GM12878 (cell line): ENCODE measurements at regions not wholly inside any gene's neighbourhood (a gene's known extent, or its start where the extent isn't known, plus 50 kb on each side); places are given as distances from the start of the nearest gene placed in this dataset.

Experiments
- ATAC-seq: fragments of 200-7000 bp; cut with Tn5 transposase; 3 replicates; pipeline ENCODE4 v1.9.1; 2020; ENCODE audit warnings: mild to moderate bottlenecking, moderate library complexity
- BruUV-seq: library from RNA; stranded (reverse); fragments of 400-500 nt; replicated peaks from 2 replicates; lab custom pipeline; 2021; lab: Mats Ljungman, UMichigan
- CTCF ChIA-PET: fragments of 300-600 bp; sonication (Branson Sonifier 250); formaldehyde crosslinking; extraction: SDS; loops from one replicate; lab custom pipeline; 2021; ENCODE audit warnings: inconsistent platforms; lab: Yijun Ruan, JAX
- POLR2A ChIA-PET: fragments of 350-600 bp; formaldehyde crosslinking; extraction: SDS; loops from one replicate; lab custom pipeline; 2021; ENCODE audit warnings: inconsistent platforms; lab: Charles Lee
- RAD21 ChIA-PET: fragments of 300-600 bp; sonication (Branson Sonifier 250); formaldehyde crosslinking; loops from one replicate; lab custom pipeline; 2023; ENCODE audit warnings: antibody characterized with exemption; ENCODE audit not compliant: unreplicated experiment; lab: Charles Lee
- SMC1A ChIA-PET: fragments of 300-600 bp; sonication (Branson Sonifier 250); formaldehyde crosslinking; loops from one replicate; lab custom pipeline; 2023; ENCODE audit not compliant: unreplicated experiment, uncharacterized antibody; lab: Charles Lee
- DNase-seq: peaks from one replicate; pipeline ENCODE4 v3.0.0-alpha.2; 2011; ENCODE audit warnings: low read depth, low spot score
- FAIRE-seq: peaks from 3 replicates; lab custom pipeline; 2011; peaks lifted over from hg19 to GRCh38; lab: Jason Lieb, UNC
- H2AFZ ChIP-seq: 2 replicates; pipeline ENCODE4 v1.6.0; 2011; ENCODE audit warnings: low read depth, low read length, control low read depth; ENCODE audit not compliant: control insufficient read depth
- H3K27ac ChIP-seq: 2 replicates; pipeline ENCODE4 v1.5.1; 2011; ENCODE audit warnings: control low read depth; ENCODE audit not compliant: control insufficient read depth, insufficient read depth
- H3K27me3 ChIP-seq, 2 experiments: replicated peaks in 1 of 2; 2 replicates each; pipeline versions ENCODE4 v1.6.0 to v1.6.1; 2011; ENCODE audit warnings: low read length in 1 of 2; ENCODE audit not compliant: control insufficient read depth in 2 of 2, insufficient read depth in 2 of 2
- H3K36me3 ChIP-seq, 2 experiments: 2 replicates each; pipeline ENCODE4 v1.5.1; 2011; ENCODE audit warnings: low read length in 1 of 2; ENCODE audit not compliant: control insufficient read depth in 2 of 2, insufficient read depth in 2 of 2
- H3K4me1 ChIP-seq: 2 replicates; pipeline ENCODE4 v1.6.1; 2011; ENCODE audit warnings: mild to moderate bottlenecking, low read length, moderate library complexity, mixed read lengths; ENCODE audit not compliant: control insufficient read depth, insufficient read depth
- H3K4me2 ChIP-seq: 2 replicates; pipeline ENCODE4 v1.6.0; 2011; ENCODE audit warnings: control low read depth; ENCODE audit not compliant: control insufficient read depth, insufficient read depth
- H3K4me3 ChIP-seq: fragments of 200-600 bp; sonication (generic); 2 replicates; pipeline ENCODE4 v1.5.1; 2016
- H3K79me2 ChIP-seq: 2 replicates; pipeline ENCODE4 v1.6.0; 2011; ENCODE audit warnings: low read length; ENCODE audit not compliant: control insufficient read depth, insufficient read depth
- H3K9ac ChIP-seq: 2 replicates; pipeline ENCODE4 v1.8.0; 2011; ENCODE audit warnings: low read length, control low read depth, mixed read lengths; ENCODE audit not compliant: control insufficient read depth, insufficient read depth
- H3K9me3 ChIP-seq: replicated peaks from 3 replicates; pipeline ENCODE4 v1.5.1; 2011; ENCODE audit warnings: mild to moderate bottlenecking, low read length; ENCODE audit not compliant: control insufficient read depth, insufficient read depth
- H4K20me1 ChIP-seq: 2 replicates; pipeline ENCODE4 v1.6.0; 2011; ENCODE audit not compliant: control insufficient read depth, insufficient read depth
- ASH2L ChIP-seq: fragments of 300-600, 200-600 bp; sonication (generic); IDR thresholded peaks from 2 replicates; pipeline ENCODE4 v1.6.1; 2017; ENCODE audit warnings: low read depth, mild to moderate bottlenecking, borderline replicate concordance
- ATF7 ChIP-seq: fragments of 450-650 bp; IDR thresholded peaks from 2 replicates; pipeline ENCODE4 v1.6.1; 2016; ENCODE audit warnings: low read depth, mild to moderate bottlenecking
- BACH1 ChIP-seq: fragments of 450-650 bp; IDR thresholded peaks from 2 replicates; pipeline ENCODE4 v1.6.1; 2017; ENCODE audit warnings: mild to moderate bottlenecking, borderline replicate concordance
- CREM ChIP-seq: IDR thresholded peaks from 2 replicates; pipeline ENCODE4 v1.6.1; 2014; ENCODE audit warnings: antibody characterized with exemption, low read depth
- PML ChIP-seq: IDR thresholded peaks from 2 replicates; pipeline ENCODE4 v1.6.1; 2012; ENCODE audit warnings: low read length, inconsistent platforms
- SMAD1 ChIP-seq: fragments of 450-650 bp; IDR thresholded peaks from 2 replicates; pipeline ENCODE4 v1.6.1; 2018; ENCODE audit warnings: mild to moderate bottlenecking, low read depth; ENCODE audit not compliant: partially characterized antibody
- YBX1 ChIP-seq: fragments of 450-650 bp; IDR thresholded peaks from 2 replicates; pipeline ENCODE4 v1.6.1; 2016; ENCODE audit warnings: antibody characterized with exemption
- ZNF207 ChIP-seq: fragments of 450-650 bp; IDR thresholded peaks from 2 replicates; pipeline ENCODE4 v1.6.1; 2014; ENCODE audit warnings: antibody characterized with exemption, mild to moderate bottlenecking, borderline replicate concordance
- WGBS: methylation state at CpG from one replicate; pipeline ENCODE4 v1.1.6; 2016; ENCODE audit warnings: low lambda C conversion rate; ENCODE audit not compliant: insufficient replicate concordance, insufficient coverage; ENCODE audit errors: missing lambda C conversion rate; 5-methylcytosine and 5-hydroxymethylcytosine counted together
- in situ Hi-C: fragments of 300-500 bp; cut with MboI; formaldehyde crosslinking; loops from 9 replicates; pipeline ENCODE4 v1.14.3; 2018; ENCODE audit warnings: mixed read lengths
- intact Hi-C: fragments of 100-400 bp; cut with micrococcal nuclease; formaldehyde crosslinking; loops from one replicate; pipeline ENCODE4 v1.14.2; 2022; ENCODE audit not compliant: unreplicated experiment
- TF ChIP-seq, protein P1 (sequence below): fragments of 450-650 bp; IDR thresholded peaks from 2 replicates; pipeline ENCODE4 v1.6.1; 2018; ENCODE audit warnings: mild to moderate bottlenecking, low read depth, moderate library complexity; ENCODE audit not compliant: partially characterized antibody
- TF ChIP-seq, protein P2 (sequence below): IDR thresholded peaks from 2 replicates; pipeline ENCODE4 v1.6.1; 2011; ENCODE audit warnings: borderline replicate concordance, low read depth, mild to moderate bottlenecking, moderate library complexity, low read length; ENCODE audit not compliant: insufficient read depth, poor library complexity, severe bottlenecking
- TF ChIP-seq, protein P3 (sequence below): fragments of 450-650 bp; conservative IDR thresholded peaks from 2 replicates; pipeline ENCODE4 v1.6.1; 2017; ENCODE audit warnings: mild to moderate bottlenecking, moderate library complexity

DNA sequence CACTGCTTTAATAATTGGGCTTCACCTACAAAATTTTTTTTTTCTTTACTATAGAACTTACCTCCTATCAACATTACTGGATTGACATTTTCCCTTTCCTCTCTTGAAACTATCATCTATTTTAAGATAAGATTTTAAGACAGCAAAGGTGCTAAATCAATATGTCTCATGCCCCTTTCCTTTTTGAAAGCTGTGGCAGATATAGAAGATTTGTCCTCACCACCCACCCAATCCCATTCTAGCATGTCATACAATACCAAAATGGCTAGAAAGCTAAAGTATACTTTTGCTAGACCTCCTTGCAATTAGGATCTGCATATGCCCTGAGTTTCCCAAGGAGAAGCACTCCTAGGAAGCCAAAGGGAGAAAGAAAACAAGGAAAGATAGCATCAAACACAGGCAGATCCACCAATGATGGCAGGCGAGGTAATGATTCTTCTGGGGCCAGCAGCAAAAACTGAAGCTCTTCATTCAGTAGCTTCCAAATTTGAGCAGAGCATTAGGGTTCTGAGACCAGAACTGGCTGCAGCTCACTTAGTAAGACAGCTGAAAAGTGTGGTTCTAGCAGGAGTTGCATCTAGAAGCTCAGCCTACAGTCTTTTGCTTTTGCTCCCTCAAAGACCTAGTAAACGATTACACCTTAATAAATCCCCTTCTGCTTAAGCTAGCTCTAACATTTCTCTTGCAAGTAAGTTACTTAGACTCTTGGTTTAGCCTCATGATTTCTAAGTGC is 242.1 kb downstream of the ZEB2 start:
- DNase-seq (no peak), ATAC-seq (no peak)
- Histone ChIP-seq H3K27ac (no peak overlapping the region), H3K9me3 (no peaks in the 10 kb centered on the region), H3K27me3 (no peaks in the 10 kb centered on the region), H3K4me1 (no peaks in the 10 kb centered on the region), H3K79me2 (no peaks in the 10 kb centered on the region), H4K20me1 (no peaks in the 10 kb centered on the region)
- ChIA-PET SMC1A (interaction anchor here (0.7 to 1.5 kb wide), 10 partner anchors 11 to 214 kb away, joined by 3 to 6 read pairs (median 4); no protein-coding TSS in a partner anchor), CTCF (interaction anchor here (0.6 to 1.5 kb wide), 7 partner anchors 8 to 487 kb away, joined by 3 to 6 read pairs (median 3); no protein-coding TSS in a partner anchor), POLR2A (no interaction called here)
- BruUV-seq = no TSS peak
- TF ChIP-seq, protein P1, sequence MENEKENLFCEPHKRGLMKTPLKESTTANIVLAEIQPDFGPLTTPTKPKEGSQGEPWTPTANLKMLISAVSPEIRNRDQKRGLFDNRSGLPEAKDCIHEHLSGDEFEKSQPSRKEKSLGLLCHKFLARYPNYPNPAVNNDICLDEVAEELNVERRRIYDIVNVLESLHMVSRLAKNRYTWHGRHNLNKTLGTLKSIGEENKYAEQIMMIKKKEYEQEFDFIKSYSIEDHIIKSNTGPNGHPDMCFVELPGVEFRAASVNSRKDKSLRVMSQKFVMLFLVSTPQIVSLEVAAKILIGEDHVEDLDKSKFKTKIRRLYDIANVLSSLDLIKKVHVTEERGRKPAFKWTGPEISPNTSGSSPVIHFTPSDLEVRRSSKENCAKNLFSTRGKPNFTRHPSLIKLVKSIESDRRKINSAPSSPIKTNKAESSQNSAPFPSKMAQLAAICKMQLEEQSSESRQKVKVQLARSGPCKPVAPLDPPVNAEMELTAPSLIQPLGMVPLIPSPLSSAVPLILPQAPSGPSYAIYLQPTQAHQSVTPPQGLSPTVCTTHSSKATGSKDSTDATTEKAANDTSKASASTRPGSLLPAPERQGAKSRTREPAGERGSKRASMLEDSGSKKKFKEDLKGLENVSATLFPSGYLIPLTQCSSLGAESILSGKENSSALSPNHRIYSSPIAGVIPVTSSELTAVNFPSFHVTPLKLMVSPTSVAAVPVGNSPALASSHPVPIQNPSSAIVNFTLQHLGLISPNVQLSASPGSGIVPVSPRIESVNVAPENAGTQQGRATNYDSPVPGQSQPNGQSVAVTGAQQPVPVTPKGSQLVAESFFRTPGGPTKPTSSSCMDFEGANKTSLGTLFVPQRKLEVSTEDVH = no peak
- TF ChIP-seq, all 136 proteins: peak for 0
- no peak overlapping the region for H3K9ac ChIP-seq
- H2AFZ ChIP-seq = no peak overlapping the region
- RAD21 ChIA-PET = interaction anchor here (1.0 to 1.3 kb wide), 5 partner anchors 8 to 92 kb away, joined by 3 to 6 read pairs (median 3); no protein-coding TSS in a partner anchor
- intact Hi-C loops (no loop called here), in situ Hi-C loops (no loop called here)
- WGBS = 95% methylated on average over 2 of the region's 2 CpGs
- H3K4me3 ChIP-seq = no peak overlapping the region
- no peak overlapping the region for H3K4me2 ChIP-seq
- FAIRE-seq = no peak
- no peaks in the 10 kb centered on the region for H3K36me3 ChIP-seq

GRCh38 chr2:144275340-144275739 is 244.6 kb downstream of the ZEB2 start:
- ChIA-PET SMC1A (no interaction called here), POLR2A (no interaction called here), RAD21 (no interaction called here), CTCF (no interaction called here)
- no peaks in the 10 kb centered on the region for H3K27me3 ChIP-seq
- no peaks in the 10 kb centered on the region for H3K9me3 ChIP-seq
- no peak overlapping the region for H3K27ac ChIP-seq
- ATAC-seq (no peak), DNase-seq (no peak), FAIRE-seq (no peak)
- in situ Hi-C loops = no loop called here
- no peaks in the 10 kb centered on the region for H3K4me1 ChIP-seq
- H3K9ac ChIP-seq = no peak overlapping the region
- no peaks in the 10 kb centered on the region for H3K36me3 ChIP-seq
- no peak overlapping the region for H3K4me2 ChIP-seq
- intact Hi-C loops = no loop called here
- no TSS peak for BruUV-seq
- H4K20me1 ChIP-seq = no peaks in the 10 kb centered on the region
- no peak overlapping the region for H3K4me3 ChIP-seq
- H3K79me2 ChIP-seq = no peaks in the 10 kb centered on the region
- H2AFZ ChIP-seq = no peak overlapping the region
- TF ChIP-seq, protein P2, sequence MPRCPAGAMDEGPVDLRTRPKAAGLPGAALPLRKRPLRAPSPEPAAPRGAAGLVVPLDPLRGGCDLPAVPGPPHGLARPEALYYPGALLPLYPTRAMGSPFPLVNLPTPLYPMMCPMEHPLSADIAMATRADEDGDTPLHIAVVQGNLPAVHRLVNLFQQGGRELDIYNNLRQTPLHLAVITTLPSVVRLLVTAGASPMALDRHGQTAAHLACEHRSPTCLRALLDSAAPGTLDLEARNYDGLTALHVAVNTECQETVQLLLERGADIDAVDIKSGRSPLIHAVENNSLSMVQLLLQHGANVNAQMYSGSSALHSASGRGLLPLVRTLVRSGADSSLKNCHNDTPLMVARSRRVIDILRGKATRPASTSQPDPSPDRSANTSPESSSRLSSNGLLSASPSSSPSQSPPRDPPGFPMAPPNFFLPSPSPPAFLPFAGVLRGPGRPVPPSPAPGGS = no peak
- TF ChIP-seq BACH1 (no peak), PML (no peak), ZNF207 (no peak), ATF7 (no peak), CREM (no peak), SMAD1 (no peak), YBX1 (no peak), ASH2L (no peak)
- TF ChIP-seq, protein P3, sequence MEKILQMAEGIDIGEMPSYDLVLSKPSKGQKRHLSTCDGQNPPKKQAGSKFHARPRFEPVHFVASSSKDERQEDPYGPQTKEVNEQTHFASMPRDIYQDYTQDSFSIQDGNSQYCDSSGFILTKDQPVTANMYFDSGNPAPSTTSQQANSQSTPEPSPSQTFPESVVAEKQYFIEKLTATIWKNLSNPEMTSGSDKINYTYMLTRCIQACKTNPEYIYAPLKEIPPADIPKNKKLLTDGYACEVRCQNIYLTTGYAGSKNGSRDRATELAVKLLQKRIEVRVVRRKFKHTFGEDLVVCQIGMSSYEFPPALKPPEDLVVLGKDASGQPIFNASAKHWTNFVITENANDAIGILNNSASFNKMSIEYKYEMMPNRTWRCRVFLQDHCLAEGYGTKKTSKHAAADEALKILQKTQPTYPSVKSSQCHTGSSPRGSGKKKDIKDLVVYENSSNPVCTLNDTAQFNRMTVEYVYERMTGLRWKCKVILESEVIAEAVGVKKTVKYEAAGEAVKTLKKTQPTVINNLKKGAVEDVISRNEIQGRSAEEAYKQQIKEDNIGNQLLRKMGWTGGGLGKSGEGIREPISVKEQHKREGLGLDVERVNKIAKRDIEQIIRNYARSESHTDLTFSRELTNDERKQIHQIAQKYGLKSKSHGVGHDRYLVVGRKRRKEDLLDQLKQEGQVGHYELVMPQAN = no peak
